Caco-2 (cell line): ENCODE measurements at regions not wholly inside any gene's neighbourhood (a gene's known extent, or its start where the extent isn't known, plus 50 kb on each side); places are given as distances from the start of the nearest gene placed in this dataset.

Experiments used
- BruUV-seq: library from RNA; stranded (reverse); fragments of 400-500 nt; replicated peaks from 2 replicates; lab custom pipeline; 2021; lab: Mats Ljungman, UMichigan
- CTCF ChIA-PET: fragments of 300-600 bp; sonication (Branson Sonifier 250); formaldehyde crosslinking; loops from one replicate; lab custom pipeline; 2022; ENCODE audit warnings: antibody characterized with exemption; lab: Charles Lee
- POLR2A ChIA-PET: fragments of 300-600 bp; sonication (Branson Sonifier 250); formaldehyde crosslinking; loops from one replicate; lab custom pipeline; 2022; ENCODE audit warnings: antibody characterized with exemption; lab: Charles Lee
- DNase-seq, 2 experiments: peaks; one replicate each; pipeline versions ENCODE4 v3.0.0 to v3.0.0-alpha.2; 2020 to 2022
- H3K27me3 ChIP-seq: replicated peaks from 2 replicates; pipeline ENCODE4 v1.6.0; 2011; ENCODE audit warnings: low read length; ENCODE audit not compliant: control insufficient read depth, insufficient read depth
- H3K36me3 ChIP-seq: 2 replicates; pipeline ENCODE4 v1.5.1; 2011; ENCODE audit warnings: low read length; ENCODE audit not compliant: control insufficient read depth, insufficient read depth
- H3K4me1 ChIP-seq: fragments of 250-450 bp; sonication (Bioruptor Pico); 2 replicates; pipeline ENCODE4 v1.5.1; 2020; ENCODE audit warnings: mild to moderate bottlenecking
- H3K4me3 ChIP-seq: 2 replicates; pipeline ENCODE4 v1.5.1; 2011; ENCODE audit warnings: low read depth, mild to moderate bottlenecking, control low read depth, low read length
- H3K9me3 ChIP-seq: fragments of 250-450 bp; sonication (Bioruptor Pico); 2 replicates; pipeline ENCODE4 v1.5.1; 2020; ENCODE audit warnings: mild to moderate bottlenecking, moderate library complexity
- H3K27ac Mint-ChIP-seq: one replicate; pipeline ENCODE4 v1.8.0; 2022; ENCODE audit warnings: mixed read lengths; ENCODE audit not compliant: unreplicated experiment
- H3K27me3 Mint-ChIP-seq: one replicate; pipeline ENCODE4 v1.8.0; 2022; ENCODE audit warnings: mixed read lengths; ENCODE audit not compliant: insufficient read depth, unreplicated experiment
- H3K36me3 Mint-ChIP-seq: one replicate; pipeline ENCODE4 v1.8.0; 2022; ENCODE audit warnings: mild to moderate bottlenecking, mixed read lengths; ENCODE audit not compliant: insufficient read depth, unreplicated experiment
- H3K4me1 Mint-ChIP-seq: one replicate; pipeline ENCODE4 v1.8.0; 2022; ENCODE audit warnings: low read depth, mixed read lengths; ENCODE audit not compliant: unreplicated experiment
- H3K4me3 Mint-ChIP-seq: one replicate; pipeline ENCODE4 v1.8.0; 2022; ENCODE audit warnings: mild to moderate bottlenecking, moderate library complexity, mixed read lengths; ENCODE audit not compliant: unreplicated experiment
- H3K9me3 Mint-ChIP-seq: one replicate; pipeline ENCODE4 v1.8.0; 2022; ENCODE audit warnings: mixed read lengths; ENCODE audit not compliant: unreplicated experiment
- CTCF ChIP-seq, 2 experiments: fragments of 200-600 bp in 1 of 2; IDR thresholded peaks; 1 replicate in 1 of 2; 2 replicates in 1 of 2; pipeline versions ENCODE4 v1.5.1 to v1.8.0; 2011 to 2022; ENCODE audit warnings: antibody characterized with exemption in 1 of 2, control low read depth in 1 of 2, inconsistent platforms in 1 of 2, low read depth in 1 of 2, low read length in 1 of 2, mild to moderate bottlenecking in 1 of 2, moderate library complexity in 1 of 2; ENCODE audit not compliant: insufficient read depth in 1 of 2, severe bottlenecking in 1 of 2, unreplicated experiment in 1 of 2
- intact Hi-C: fragments of 100-400 bp; cut with micrococcal nuclease; formaldehyde crosslinking; loops from one replicate; pipeline ENCODE4 v1.10.0; 2022; ENCODE audit not compliant: unreplicated experiment

GRCh38 chr5:25849270-25849669 lies 1189.1 kb downstream of the CDH9 start:
- no peak overlapping the region for H3K27ac Mint-ChIP-seq
- no peak for TF ChIP-seq CTCF (IDR thresholded peaks at IDR 0.05; ENCODE audit: insufficient read depth in 1 of 2, low read depth in 1 of 2, low read length in 1 of 2, severe bottlenecking in 1 of 2, unreplicated experiment in 1 of 2)

GRCh38 chr5:25823330-25823873 lies 1178.6 kb upstream of the CDH10 start:
- Histone ChIP-seq H3K27me3 (no peaks in the 10 kb centered on the region), H3K4me1 (no peaks in the 10 kb centered on the region), H3K36me3 (no peaks in the 10 kb centered on the region), H3K9me3 (no peaks in the 10 kb centered on the region), H3K4me3 (no peak overlapping the region)
- ChIA-PET POLR2A (no interaction called here), CTCF (no interaction called here)
- Mint-ChIP-seq H3K9me3 (peaks cover 21% of the 10 kb centered on the region), H3K27ac (no peak overlapping the region), H3K4me1 (no peaks in the 10 kb centered on the region), H3K27me3 (no peaks in the 10 kb centered on the region), H3K4me3 (no peak overlapping the region), H3K36me3 (no peaks in the 10 kb centered on the region)
- no peak for DNase-seq
- no TSS peak for BruUV-seq
- no peak for TF ChIP-seq CTCF (IDR thresholded peaks at IDR 0.05; ENCODE audit: insufficient read depth in 1 of 2, low read depth in 1 of 2, low read length in 1 of 2, severe bottlenecking in 1 of 2, unreplicated experiment in 1 of 2)
- intact Hi-C loops, result no loop called here

More at GRCh38 chr5:25849270-25849669, 1189.1 kb downstream of the CDH9 start:
- Mint-ChIP-seq H3K4me1 (no peaks in the 10 kb centered on the region), H3K27me3 (no peaks in the 10 kb centered on the region), H3K4me3 (no peak overlapping the region), H3K36me3 (no peaks in the 10 kb centered on the region), H3K9me3 (no peaks in the 10 kb centered on the region)
- intact Hi-C loops, result no loop called here
- CTCF ChIA-PET, result no interaction called here
- DNase-seq, result no peak
- H3K9me3 ChIP-seq, result no peaks in the 10 kb centered on the region; the same call in 1 of the 2 replicates
- H3K4me1 ChIP-seq, result no peaks in the 10 kb centered on the region
- BruUV-seq, result no TSS peak
- no peaks in the 10 kb centered on the region for H3K27me3 ChIP-seq
- POLR2A ChIA-PET, result no interaction called here
- no peaks in the 10 kb centered on the region for H3K36me3 ChIP-seq
- H3K4me3 ChIP-seq, result no peak overlapping the region
